ENCODE measurements at regions not wholly inside any gene's neighbourhood (a gene's known extent, or its start where the extent isn't known, plus 50 kb on each side); places are given as distances from the start of the nearest gene placed in this dataset.

GRCh38 chr16:54632322-54633220 lies 298.1 kb upstream of the IRX5 start:
- no peak for TF ChIP-seq CTCF (IDR thresholded peaks at IDR 0.05; ENCODE audit: low read depth, low read length, missing control alignments)
- DNase-seq (ENCODE audit: extremely low read depth, low read depth), result no peak
- H3K4me3 ChIP-seq (replicated peaks; ENCODE audit: low read depth, low read length), result no peak overlapping the region

GRCh38 chr16:54631782-54632181 lies 298.9 kb upstream of the IRX5 start:
- no peak for DNase-seq (ENCODE audit: extremely low read depth, low read depth)
- no peak overlapping the region for H3K4me3 ChIP-seq (replicated peaks; ENCODE audit: low read depth, low read length)
- no peak for TF ChIP-seq CTCF (IDR thresholded peaks at IDR 0.05; ENCODE audit: low read depth, low read length, missing control alignments)

GRCh38 chr16:54630284-54630967 lies 300.2 kb upstream of the IRX5 start:
- no peak overlapping the region for H3K4me3 ChIP-seq (replicated peaks; ENCODE audit: low read depth, low read length)
- no peak for DNase-seq (ENCODE audit: extremely low read depth, low read depth)
- no peak for TF ChIP-seq CTCF (IDR thresholded peaks at IDR 0.05; ENCODE audit: low read depth, low read length, missing control alignments)

- no peak for DNase-seq (ENCODE audit: extremely low read depth, low read depth)
- no peak for TF ChIP-seq CTCF (IDR thresholded peaks at IDR 0.05; ENCODE audit: low read depth, low read length, missing control alignments)
- no peak overlapping the region for H3K4me3 ChIP-seq (replicated peaks; ENCODE audit: low read depth, low read length)
Measured at GRCh38 chr16:54628796-54629625, 301.7 kb upstream of the IRX5 start.

- H3K4me3 ChIP-seq (replicated peaks; ENCODE audit: low read depth, low read length), result no peak overlapping the region
- no peak for TF ChIP-seq CTCF (IDR thresholded peaks at IDR 0.05; ENCODE audit: low read depth, low read length, missing control alignments)
- DNase-seq (ENCODE audit: extremely low read depth, low read depth), result no peak
Measured at GRCh38 chr16:54627616-54628015, 303.0 kb upstream of the IRX5 start.

GRCh38 chr16:54623636-54624035 lies 307.0 kb upstream of the IRX5 start:
- H3K4me3 ChIP-seq (replicated peaks; ENCODE audit: low read depth, low read length), result no peak overlapping the region
- TF ChIP-seq CTCF (IDR thresholded peaks at IDR 0.05; ENCODE audit: low read depth, low read length, missing control alignments), result no peak
- no peak for DNase-seq (ENCODE audit: extremely low read depth, low read depth)

All from HFF-Myc (cell line).